Limb (tissue), 2 donors: ENCODE measurements at regions not wholly inside any gene's neighbourhood (a gene's known extent, or its start where the extent isn't known, plus 50 kb on each side); places are given as distances from the start of the nearest gene placed in this dataset.
A peak's percentile ranks its signal among the peaks of the same experiment; 100 is the strongest.
"Not testable (repeated sequence)": the region's sequence is repeated elsewhere in the genome, so short reads cannot be mapped to it uniquely, and the experiment has no call there.

Experiments
- DNase-seq, 2 donors: peaks; one replicate each; pipeline ENCODE4 v3.0.0-alpha.2; 2016; ENCODE audit errors: extremely low spot score in 2 of 2

DNA sequence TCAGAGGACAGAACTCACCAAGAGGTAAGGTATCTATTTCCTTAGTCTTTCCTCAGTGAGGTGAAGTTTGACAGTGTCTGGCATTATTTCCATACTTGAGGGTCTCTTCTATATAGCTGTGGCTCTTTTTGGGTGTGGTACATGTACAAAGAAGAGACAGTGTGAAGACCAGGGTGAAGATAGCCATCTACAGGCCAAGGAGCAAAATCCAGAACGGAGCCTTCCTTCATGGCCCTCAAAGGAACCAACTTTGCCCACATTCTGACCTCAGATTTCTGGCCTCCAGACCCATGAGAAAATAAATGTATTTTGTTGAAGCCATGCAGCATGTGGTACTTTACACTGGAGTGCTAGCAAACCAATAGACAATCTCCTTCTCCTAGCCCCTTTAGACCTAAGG is 858.5 kb upstream of the B3GALT2 start:
- no peak for DNase-seq

- DNase-seq, result no peak
These were observed 857.8 kb upstream of the B3GALT2 start for GRCh38 chr1:194043984-194044755.

DNA sequence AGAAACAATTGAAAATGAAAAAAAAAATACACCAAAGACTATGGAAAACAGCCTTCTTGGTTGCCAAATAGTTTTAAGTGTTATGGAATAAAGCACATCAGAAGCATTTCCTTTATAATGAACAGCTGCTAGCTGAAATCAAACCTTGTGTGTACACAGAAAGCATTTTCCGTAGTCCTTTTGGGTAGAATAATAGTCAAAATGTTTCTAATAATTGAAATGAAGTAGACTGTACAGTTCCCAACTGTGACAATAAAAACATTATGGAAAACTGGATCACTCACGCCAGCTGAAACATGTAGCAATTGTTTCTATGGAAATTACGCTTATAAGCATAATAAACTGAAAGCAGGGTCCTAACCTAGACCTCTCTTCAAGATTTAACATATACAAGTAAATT is 856.3 kb upstream of the B3GALT2 start:
- peak in 1 of 2 donors; percentile 40 for DNase-seq

- DNase-seq, result no peak
These were observed 854.1 kb upstream of the B3GALT2 start for GRCh38 chr1:194040496-194040895.

DNA sequence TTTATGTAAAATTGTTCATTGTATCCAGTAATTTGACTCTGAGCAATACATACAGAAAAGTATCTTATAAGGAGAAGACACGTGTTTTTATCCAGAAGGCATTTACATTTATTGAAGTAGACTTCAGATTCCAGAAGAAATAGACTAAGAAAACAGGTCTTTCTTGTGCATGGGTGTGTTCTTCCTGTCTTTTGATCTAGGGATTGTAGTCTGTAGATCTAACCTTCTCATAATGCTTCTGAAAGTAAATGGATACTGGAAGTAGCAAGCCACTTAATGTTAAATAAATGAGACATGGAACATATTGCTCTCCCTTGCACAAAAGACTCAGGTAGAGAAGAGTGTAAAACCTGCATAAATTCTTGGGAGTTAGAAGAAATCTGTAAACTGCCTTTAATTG is 853.2 kb upstream of the B3GALT2 start:
- no peak for DNase-seq

GRCh38 chr1:194033646-194034045 is 847.2 kb upstream of the B3GALT2 start:
- no peak for DNase-seq

DNA sequence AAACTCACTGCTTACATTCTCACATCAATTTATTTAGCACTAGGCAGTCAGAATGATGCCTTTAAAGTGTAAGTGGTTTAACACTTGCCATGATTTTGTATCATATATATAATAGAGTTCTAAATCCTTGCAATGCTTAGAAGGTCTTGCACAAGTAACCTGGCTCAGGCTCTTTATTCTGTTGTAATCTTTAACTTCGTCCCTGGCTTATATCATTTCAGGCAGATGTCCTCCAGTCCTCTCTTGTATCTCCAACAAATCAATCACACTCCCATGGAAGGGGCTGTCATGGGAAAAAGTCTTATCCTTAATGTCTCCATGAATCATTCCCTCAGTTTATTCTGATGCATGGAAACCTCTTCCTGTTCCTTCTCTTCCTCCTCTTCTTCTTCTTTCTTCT is 841.6 kb upstream of the B3GALT2 start:
- no peak for DNase-seq

GRCh38 chr1:194026422-194026821 is 840.0 kb upstream of the B3GALT2 start:
- no peak for DNase-seq

GRCh38 chr1:194024659-194025058 is 838.2 kb upstream of the B3GALT2 start:
- DNase-seq, result no peak

DNA sequence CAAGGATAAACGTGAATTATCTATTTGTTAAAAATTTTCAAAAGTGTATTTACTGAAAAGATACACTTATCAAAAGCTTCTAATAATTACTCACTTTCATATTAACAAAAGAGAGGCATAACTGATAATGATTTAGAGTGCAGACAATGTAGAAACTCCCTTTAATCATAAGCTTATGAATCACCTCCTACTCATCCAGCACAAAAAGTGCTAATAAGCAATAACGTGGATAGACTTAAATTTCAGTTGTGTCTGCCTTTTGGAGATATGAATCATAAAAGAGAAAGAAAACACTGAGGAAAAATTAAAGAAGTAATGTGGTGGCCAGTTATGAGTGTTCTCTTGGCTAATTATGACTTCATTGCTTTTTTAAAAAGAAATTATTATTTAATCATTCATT is 827.6 kb upstream of the B3GALT2 start:
- no peak for DNase-seq

- DNase-seq, result no peak
These were observed 827.1 kb upstream of the B3GALT2 start for GRCh38 chr1:194013561-194013960.

- no peak for DNase-seq
These were observed 817.7 kb upstream of the B3GALT2 start for GRCh38 chr1:194004146-194004545.

- DNase-seq, result not testable (repeated sequence)
These were observed 815.4 kb upstream of the B3GALT2 start for GRCh38 chr1:194001726-194002350.

- no peak for DNase-seq
These were observed 802.5 kb upstream of the B3GALT2 start for GRCh38 chr1:193988885-193989284.

GRCh38 chr1:193979219-193979618 is 792.8 kb upstream of the B3GALT2 start:
- no peak for DNase-seq

- no peak for DNase-seq
These were observed 787.9 kb upstream of the B3GALT2 start for GRCh38 chr1:193974286-193974798.

DNA sequence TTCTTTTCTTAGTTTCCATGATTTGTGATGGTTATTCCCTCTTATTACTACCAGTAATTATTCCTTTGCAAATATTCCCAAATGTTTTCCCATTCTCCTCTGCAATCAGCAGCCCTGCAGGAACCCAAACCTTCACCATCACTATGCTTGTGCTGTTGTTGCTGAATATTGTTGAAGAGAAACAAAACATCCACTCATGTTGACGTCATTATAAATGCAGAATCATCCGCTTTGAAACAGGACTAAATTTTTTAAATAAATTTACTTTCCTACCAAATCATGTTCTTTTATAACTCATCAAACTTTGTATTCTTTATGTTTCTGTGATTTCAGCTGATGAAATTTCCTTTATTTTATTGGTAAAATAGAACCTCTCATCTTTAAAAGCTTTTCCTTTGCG is 787.0 kb upstream of the B3GALT2 start:
- DNase-seq, result no peak

DNA sequence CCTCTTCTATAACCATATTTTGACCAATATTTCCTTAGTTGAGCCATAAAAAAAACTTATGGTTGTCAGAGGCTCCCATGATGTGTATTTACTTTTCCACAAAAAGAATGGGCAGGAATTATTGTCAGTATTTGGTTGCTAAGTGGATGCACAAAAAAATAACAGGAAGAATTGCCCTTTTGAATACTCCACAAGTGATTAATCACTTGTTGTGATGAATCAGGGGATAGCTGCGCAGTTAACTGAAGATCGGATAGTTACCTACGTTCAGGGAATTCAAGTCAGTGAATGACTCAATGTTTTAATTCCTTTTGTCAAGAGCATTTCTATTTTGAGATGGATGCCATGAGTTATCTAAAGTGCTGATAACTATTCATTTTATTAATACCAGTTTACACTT is 785.2 kb upstream of the B3GALT2 start:
- DNase-seq, result no peak

GRCh38 chr1:193960499-193960898 is 774.1 kb upstream of the B3GALT2 start:
- DNase-seq, result no peak

GRCh38 chr1:193960040-193960439 is 773.6 kb upstream of the B3GALT2 start:
- no peak for DNase-seq

GRCh38 chr1:193957556-193958095 is 771.2 kb upstream of the B3GALT2 start:
- DNase-seq, result no peak

DNA sequence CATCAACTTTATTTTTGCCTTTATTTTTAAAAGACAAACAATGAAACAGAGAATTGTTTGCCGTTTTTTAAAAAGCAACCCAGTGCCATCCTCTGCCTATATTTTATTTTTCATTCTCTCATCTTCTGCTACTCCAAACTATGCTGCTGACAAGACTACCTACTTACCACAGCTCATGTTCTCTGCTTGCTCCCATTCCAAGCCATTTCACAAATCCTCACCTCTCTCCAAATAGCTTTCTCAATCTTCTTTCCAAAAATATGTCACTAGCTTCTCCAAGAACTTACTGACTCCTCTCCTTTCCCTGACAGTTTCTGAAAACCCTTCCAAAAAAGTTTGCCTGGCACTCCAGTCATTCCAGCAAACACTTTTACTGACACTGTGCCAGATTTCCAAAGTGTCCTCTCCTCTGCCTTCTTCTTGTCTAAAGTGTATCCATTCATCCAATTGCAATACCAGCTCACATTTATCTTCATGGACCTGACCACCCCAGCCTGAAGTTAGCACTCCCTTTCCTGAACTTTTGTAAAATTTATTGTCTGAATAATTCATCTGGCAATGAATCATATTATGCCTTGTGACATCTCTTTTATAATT is 766.5 kb upstream of the B3GALT2 start:
- no peak for DNase-seq
